ENCODE measurements at regions not wholly inside any gene's neighbourhood (a gene's known extent, or its start where the extent isn't known, plus 50 kb on each side); places are given as distances from the start of the nearest gene placed in this dataset.

DNA sequence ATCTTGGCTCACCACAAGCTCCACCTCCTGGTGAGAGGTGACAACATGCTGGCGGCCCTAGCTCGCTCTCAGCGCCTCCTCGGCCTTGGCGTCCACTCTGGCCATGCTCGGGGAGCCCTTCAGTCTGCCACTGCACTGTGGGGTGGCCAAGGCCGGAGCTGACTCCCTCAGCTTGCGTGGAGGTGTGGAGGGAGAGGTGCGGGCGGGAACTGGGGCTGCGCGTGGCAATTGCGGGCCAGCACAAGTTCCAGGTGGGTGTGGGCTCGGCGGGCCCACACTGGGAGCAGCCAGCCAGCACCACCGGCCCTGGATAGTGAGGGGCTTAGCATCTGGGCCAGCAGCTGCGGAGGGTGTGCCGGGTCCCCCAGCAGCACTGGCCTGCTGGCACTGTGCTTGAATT lies 275.7 kb upstream of the P2RY1 start:
- TF ChIP-seq EZH2phosphoT487 (conservative IDR thresholded peaks at IDR 0.05; ENCODE audit: low read length) = no peak
- TF ChIP-seq CTCF (IDR thresholded peaks at IDR 0.05; ENCODE audit: insufficient read depth, low read length, poor library complexity, severe bottlenecking) = no peak

Measured in SU-DHL-6 (cell line).